Stomach (tissue), 8 donors: ENCODE measurements at regions not wholly inside any gene's neighbourhood (a gene's known extent, or its start where the extent isn't known, plus 50 kb on each side); places are given as distances from the start of the nearest gene placed in this dataset.

ENCODE experiments used
- DNase-seq, 2 donors: peaks; one replicate each; pipeline versions ENCODE4 v3.0.0 to v3.0.0-alpha.2; 2013 to 2019
- H3K27ac ChIP-seq, 5 donors: fragments of 200-600 bp in 4 of 5; sonication (generic) in 4 of 5; one replicate each; pipeline ENCODE4 v1.5.1; 2013 to 2019; ENCODE audit warnings: mild to moderate bottlenecking in 1 of 5, moderate library complexity in 1 of 5
- H3K27me3 ChIP-seq, 3 donors: fragments of 200-600 bp; sonication (generic); one replicate each; pipeline ENCODE4 v1.5.1; 2017 to 2019; ENCODE audit warnings: mixed run types in 1 of 3
- H3K36me3 ChIP-seq, 4 donors: fragments of 200-600 bp; sonication (generic); 1 replicate in 3 of 4; 2 replicates in 1 of 4; pipeline ENCODE4 v1.5.1; 2016 to 2019
- H3K4me1 ChIP-seq, 4 donors: fragments of 200-600 bp; sonication (generic); one replicate each; pipeline ENCODE4 v1.5.1; 2016 to 2019
- H3K4me3 ChIP-seq, 4 donors: fragments of 200-600 bp; sonication (generic) in 3 of 4; one replicate each; pipeline ENCODE4 v1.5.1; 2016 to 2019; ENCODE audit warnings: mild to moderate bottlenecking in 1 of 4
- H3K9me3 ChIP-seq, 4 donors: fragments of 200-600 bp; sonication (generic); one replicate each; pipeline ENCODE4 v1.5.1; 2016 to 2019
- EP300 ChIP-seq: sonication (generic); formaldehyde crosslinking; IDR thresholded peaks from one replicate; pipeline ENCODE4 v1.6.1; 2017; ENCODE audit warnings: antibody characterized with exemption
- POLR2A ChIP-seq, 4 donors: fragments of 450-650 bp; IDR thresholded peaks; one replicate each; pipeline ENCODE4 v1.6.1; 2016; ENCODE audit warnings: antibody characterized with exemption in 4 of 4, control low read depth in 2 of 4, mild to moderate bottlenecking in 1 of 4, moderate library complexity in 1 of 4
- POLR2AphosphoS5 ChIP-seq, 3 donors: sonication (generic); formaldehyde crosslinking; IDR thresholded peaks; one replicate each; pipeline ENCODE4 v1.6.1; 2016; ENCODE audit warnings: antibody characterized with exemption in 3 of 3
- WGBS, 5 donors: extraction: QIAGEN DNeasy Blood & Tissue Kit in 3 of 5; methylation state at CpG; one replicate each; pipeline versions ENCODE4 v1.1.5 to v1.1.7; 2013 to 2018; 5-methylcytosine and 5-hydroxymethylcytosine counted together
- intact Hi-C: fragments of 100-400 bp; cut with DNase I; formaldehyde crosslinking; loops from one replicate; pipeline ENCODE4 v1.15.1; 2023; ENCODE audit warnings: low total_unique reads
- TF ChIP-seq, protein P1 (sequence below), 7 experiments: fragments of 450-650 bp in 4 of 7; fragments of 200-600 bp in 3 of 7; sonication (generic) in 3 of 7; IDR thresholded peaks; one replicate each; pipeline ENCODE4 v1.5.1; 2016 to 2019; ENCODE audit warnings: antibody characterized with exemption in 7 of 7, control low read depth in 2 of 7, mild to moderate bottlenecking in 1 of 7
- donor health status: healthy with polysubstance abuse.
- donor health status: Bipolar disorder and iron deficiency.
- donor health status: healthy.

- Histone ChIP-seq H3K27ac (no peak overlapping the region), H3K4me1 (peaks cover 0 to 12% (median 0%) of the 10 kb centered on the region in 4 donors), H3K9me3 (peaks cover 0 to 16% (median 6%) of the 10 kb centered on the region in 4 donors), H3K4me3 (no peak overlapping the region), H3K36me3 (no peaks in the 10 kb centered on the region), H3K27me3 (no peaks in the 10 kb centered on the region)
- DNase-seq = no peak
- TF ChIP-seq POLR2AphosphoS5 (IDR thresholded peaks at IDR 0.05) = no peak
- TF ChIP-seq POLR2A (IDR thresholded peaks at IDR 0.05) = no peak
- no peak for TF ChIP-seq EP300
- TF ChIP-seq, protein P1, sequence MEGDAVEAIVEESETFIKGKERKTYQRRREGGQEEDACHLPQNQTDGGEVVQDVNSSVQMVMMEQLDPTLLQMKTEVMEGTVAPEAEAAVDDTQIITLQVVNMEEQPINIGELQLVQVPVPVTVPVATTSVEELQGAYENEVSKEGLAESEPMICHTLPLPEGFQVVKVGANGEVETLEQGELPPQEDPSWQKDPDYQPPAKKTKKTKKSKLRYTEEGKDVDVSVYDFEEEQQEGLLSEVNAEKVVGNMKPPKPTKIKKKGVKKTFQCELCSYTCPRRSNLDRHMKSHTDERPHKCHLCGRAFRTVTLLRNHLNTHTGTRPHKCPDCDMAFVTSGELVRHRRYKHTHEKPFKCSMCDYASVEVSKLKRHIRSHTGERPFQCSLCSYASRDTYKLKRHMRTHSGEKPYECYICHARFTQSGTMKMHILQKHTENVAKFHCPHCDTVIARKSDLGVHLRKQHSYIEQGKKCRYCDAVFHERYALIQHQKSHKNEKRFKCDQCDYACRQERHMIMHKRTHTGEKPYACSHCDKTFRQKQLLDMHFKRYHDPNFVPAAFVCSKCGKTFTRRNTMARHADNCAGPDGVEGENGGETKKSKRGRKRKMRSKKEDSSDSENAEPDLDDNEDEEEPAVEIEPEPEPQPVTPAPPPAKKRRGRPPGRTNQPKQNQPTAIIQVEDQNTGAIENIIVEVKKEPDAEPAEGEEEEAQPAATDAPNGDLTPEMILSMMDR (IDR thresholded peaks at IDR 0.05) = no peak
- 73 to 88% (median 83%) methylated on average over 9 of the region's 9 CpGs for WGBS, 5 donors
- intact Hi-C loops = no loop called here
Observed at GRCh38 chr5:142531977-142532780, 153.7 kb downstream of the FGF1 start.

- WGBS, 5 donors = 93 to 97% (median 94%) methylated on average over 4 of the region's 4 CpGs
- Histone ChIP-seq H3K36me3 (no peaks in the 10 kb centered on the region), H3K27me3 (no peaks in the 10 kb centered on the region), H3K27ac (no peak overlapping the region), H3K4me3 (no peak overlapping the region), H3K4me1 (peaks cover 0 to 12% (median 0%) of the 10 kb centered on the region in 4 donors), H3K9me3 (peaks cover 0 to 16% (median 6%) of the 10 kb centered on the region in 4 donors)
- no peak for DNase-seq
- TF ChIP-seq POLR2AphosphoS5 (IDR thresholded peaks at IDR 0.05) (no peak), EP300 (no peak), POLR2A (IDR thresholded peaks at IDR 0.05) (no peak)
- TF ChIP-seq, protein P1 (IDR thresholded peaks at IDR 0.05) = no peak
- intact Hi-C loops = no loop called here
Observed at GRCh38 chr5:142530904-142531303, 155.0 kb downstream of the FGF1 start.

DNA sequence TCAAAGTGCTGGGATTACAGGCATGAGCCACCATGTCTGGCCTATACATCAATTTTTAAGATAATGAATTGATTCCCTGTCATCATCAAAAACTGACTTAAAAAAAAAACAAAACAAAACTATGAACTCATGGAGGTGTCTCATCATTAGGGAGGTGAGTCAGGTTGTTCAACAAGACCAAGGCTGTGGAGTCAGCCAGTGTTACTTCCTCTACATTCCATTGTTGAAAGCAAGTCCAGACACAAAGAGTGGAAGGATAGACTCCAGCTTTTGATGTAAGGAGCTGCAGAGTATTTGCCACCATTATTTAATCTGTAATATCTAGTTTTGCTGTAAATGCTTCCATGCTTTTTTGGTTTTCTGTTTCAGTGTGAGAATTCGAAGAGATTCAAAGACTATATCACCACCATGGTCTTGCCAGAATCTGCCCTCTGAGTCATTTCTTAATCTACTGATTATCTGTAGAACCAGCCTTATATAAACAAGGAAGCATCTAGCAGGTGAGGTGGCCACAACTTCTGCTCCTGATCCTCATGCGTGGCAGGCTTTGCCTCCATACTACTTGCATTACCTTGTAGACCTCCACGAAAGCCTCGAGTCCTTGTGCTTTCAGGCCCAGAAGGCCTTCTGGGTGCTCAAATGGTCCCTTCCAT is 156.1 kb downstream of the FGF1 start:
- Histone ChIP-seq H3K9me3 (peaks cover 0 to 8% (median 2%) of the 10 kb centered on the region in 4 donors), H3K4me1 (peaks cover 0 to 12% (median 0%) of the 10 kb centered on the region in 4 donors), H3K36me3 (no peaks in the 10 kb centered on the region), H3K4me3 (no peak overlapping the region), H3K27ac (peak overlapping the region in 1 of 5 donors; percentile 27), H3K27me3 (no peaks in the 10 kb centered on the region)
- intact Hi-C loops = no loop called here
- 60 to 85% (median 73%) methylated on average over 4 of the region's 4 CpGs for WGBS, 5 donors
- no peak for DNase-seq
- no peak for TF ChIP-seq EP300
- TF ChIP-seq POLR2A (IDR thresholded peaks at IDR 0.05) = no peak
- no peak for TF ChIP-seq POLR2AphosphoS5 (IDR thresholded peaks at IDR 0.05)
- TF ChIP-seq, protein P1 (IDR thresholded peaks at IDR 0.05) = no peak

DNA sequence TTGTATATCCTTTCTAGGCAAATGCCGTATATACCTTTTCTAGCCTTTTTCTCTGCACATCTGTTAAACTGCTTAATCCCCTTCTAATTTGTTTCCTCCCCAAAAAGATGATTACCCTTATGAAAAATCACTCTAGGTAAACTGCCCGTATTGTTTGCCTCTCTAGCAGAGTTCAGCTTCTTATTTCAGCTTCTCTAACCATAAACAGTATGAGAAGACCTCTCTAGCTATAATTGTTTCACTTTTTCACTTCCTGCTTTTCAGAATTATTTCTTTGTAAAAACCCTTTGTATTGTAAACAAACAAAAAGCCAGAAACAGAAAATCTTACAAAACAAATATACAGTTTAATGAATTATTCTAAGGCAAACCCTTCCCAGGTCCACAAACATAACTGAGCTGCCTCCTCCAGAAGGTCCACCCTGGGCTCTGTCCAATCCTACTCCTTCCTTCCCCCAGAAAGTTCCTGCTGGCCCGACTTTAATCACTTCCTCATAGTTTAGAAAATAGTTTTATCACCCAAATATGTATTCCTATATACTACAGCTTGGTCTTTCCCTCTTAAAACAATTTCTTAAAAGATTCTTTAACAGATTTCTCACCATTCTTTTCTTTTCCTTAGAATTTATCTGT is 158.1 kb downstream of the FGF1 start:
- WGBS, 5 donors = 40 to 45% (median 42%) methylated on average over 3 of the region's 3 CpGs
- no peak for TF ChIP-seq EP300
- TF ChIP-seq POLR2AphosphoS5 (IDR thresholded peaks at IDR 0.05) = no peak
- TF ChIP-seq, protein P1 (IDR thresholded peaks at IDR 0.05) = no peak
- TF ChIP-seq POLR2A (IDR thresholded peaks at IDR 0.05) = no peak

More for the DNA sequence above, 158.1 kb downstream of the FGF1 start:
- no peak overlapping the region for H3K4me3 ChIP-seq
- H3K27me3 ChIP-seq = no peaks in the 10 kb centered on the region
- H3K9me3 ChIP-seq = no peaks in the 10 kb centered on the region
- H3K4me1 ChIP-seq = peaks cover 0 to 12% (median 0%) of the 10 kb centered on the region in 4 donors
- H3K36me3 ChIP-seq = no peaks in the 10 kb centered on the region
- no peak overlapping the region for H3K27ac ChIP-seq
- intact Hi-C loops = no loop called here
- DNase-seq = no peak
